BE2C (cell line): ENCODE measurements at regions not wholly inside any gene's neighbourhood (a gene's known extent, or its start where the extent isn't known, plus 50 kb on each side); places are given as distances from the start of the nearest gene placed in this dataset.

ENCODE experiments used
- DNase-seq: peaks from one replicate; pipeline ENCODE4 v3.0.0-alpha.2; 2020
- H3K27me3 ChIP-seq: fragments of 250-450 bp; sonication (Bioruptor Pico); 2 replicates; pipeline ENCODE4 v1.5.1; 2020; ENCODE audit warnings: mild to moderate bottlenecking
- H3K36me3 ChIP-seq: fragments of 250-450 bp; sonication (Bioruptor Pico); 2 replicates; pipeline ENCODE4 v1.5.1; 2020; ENCODE audit warnings: mild to moderate bottlenecking
- H3K4me1 ChIP-seq: fragments of 250-450 bp; sonication (Bioruptor Pico); 2 replicates; pipeline ENCODE4 v1.5.1; 2020
- H3K4me3 ChIP-seq: 2 replicates; pipeline ENCODE4 v1.5.1; 2011; ENCODE audit warnings: low read depth, low read length
- H3K9me3 ChIP-seq: fragments of 250-450 bp; sonication (Bioruptor Pico); 2 replicates; pipeline ENCODE4 v1.5.1; 2020
- TF ChIP-seq, protein P1 (sequence below): IDR thresholded peaks from 2 replicates; pipeline ENCODE4 v1.5.1; 2012; ENCODE audit warnings: mild to moderate bottlenecking, low read depth, low read length

DNA sequence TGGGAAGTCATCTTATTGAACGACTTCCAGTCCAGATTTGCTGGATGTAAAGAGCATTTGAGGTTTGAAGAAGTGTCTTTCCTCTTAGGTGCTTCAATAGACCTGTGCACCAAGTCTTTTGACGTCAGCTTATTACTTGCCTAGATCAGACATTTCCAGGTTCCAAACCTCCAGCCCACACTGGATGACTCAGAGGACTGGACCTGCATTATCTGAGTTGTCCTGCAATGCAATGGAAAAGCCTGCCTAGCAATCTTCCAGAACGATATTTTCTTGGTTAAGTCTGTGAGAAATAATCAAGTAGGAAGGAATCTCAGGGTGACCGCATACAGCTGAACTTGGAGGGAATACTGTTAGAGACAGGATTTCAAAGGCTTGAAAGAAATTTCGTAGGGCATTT, 147.2 kb upstream of the MOCS2 start:
- H3K9me3 ChIP-seq, result no peaks in the 10 kb centered on the region
- H3K4me1 ChIP-seq, result no peaks in the 10 kb centered on the region
- TF ChIP-seq, protein P1, sequence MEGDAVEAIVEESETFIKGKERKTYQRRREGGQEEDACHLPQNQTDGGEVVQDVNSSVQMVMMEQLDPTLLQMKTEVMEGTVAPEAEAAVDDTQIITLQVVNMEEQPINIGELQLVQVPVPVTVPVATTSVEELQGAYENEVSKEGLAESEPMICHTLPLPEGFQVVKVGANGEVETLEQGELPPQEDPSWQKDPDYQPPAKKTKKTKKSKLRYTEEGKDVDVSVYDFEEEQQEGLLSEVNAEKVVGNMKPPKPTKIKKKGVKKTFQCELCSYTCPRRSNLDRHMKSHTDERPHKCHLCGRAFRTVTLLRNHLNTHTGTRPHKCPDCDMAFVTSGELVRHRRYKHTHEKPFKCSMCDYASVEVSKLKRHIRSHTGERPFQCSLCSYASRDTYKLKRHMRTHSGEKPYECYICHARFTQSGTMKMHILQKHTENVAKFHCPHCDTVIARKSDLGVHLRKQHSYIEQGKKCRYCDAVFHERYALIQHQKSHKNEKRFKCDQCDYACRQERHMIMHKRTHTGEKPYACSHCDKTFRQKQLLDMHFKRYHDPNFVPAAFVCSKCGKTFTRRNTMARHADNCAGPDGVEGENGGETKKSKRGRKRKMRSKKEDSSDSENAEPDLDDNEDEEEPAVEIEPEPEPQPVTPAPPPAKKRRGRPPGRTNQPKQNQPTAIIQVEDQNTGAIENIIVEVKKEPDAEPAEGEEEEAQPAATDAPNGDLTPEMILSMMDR, result no peak
- DNase-seq, result no peak
- no peaks in the 10 kb centered on the region for H3K27me3 ChIP-seq
- no peak overlapping the region for H3K4me3 ChIP-seq
- no peaks in the 10 kb centered on the region for H3K36me3 ChIP-seq

GRCh38 chr5:53257806-53258373, 148.3 kb upstream of the MOCS2 start:
- H3K36me3 ChIP-seq, result no peaks in the 10 kb centered on the region

GRCh38 chr5:53259176-53259575, 149.6 kb upstream of the MOCS2 start:
- Histone ChIP-seq H3K4me3 (no peak overlapping the region), H3K4me1 (no peaks in the 10 kb centered on the region), H3K9me3 (no peaks in the 10 kb centered on the region), H3K36me3 (no peaks in the 10 kb centered on the region), H3K27me3 (no peaks in the 10 kb centered on the region)
- TF ChIP-seq, protein P1, result no peak
- DNase-seq, result no peak

More at GRCh38 chr5:53257806-53258373, 148.3 kb upstream of the MOCS2 start:
- TF ChIP-seq, protein P1, result no peak
- Histone ChIP-seq H3K4me3 (no peak overlapping the region), H3K27me3 (no peaks in the 10 kb centered on the region), H3K4me1 (no peaks in the 10 kb centered on the region), H3K9me3 (no peaks in the 10 kb centered on the region)
- DNase-seq, result no peak

GRCh38 chr5:53260446-53260845, 150.9 kb upstream of the MOCS2 start:
- Histone ChIP-seq H3K36me3 (no peaks in the 10 kb centered on the region), H3K9me3 (no peaks in the 10 kb centered on the region), H3K4me3 (no peak overlapping the region), H3K27me3 (no peaks in the 10 kb centered on the region), H3K4me1 (no peaks in the 10 kb centered on the region)
- TF ChIP-seq, protein P1, result no peak
- no peak for DNase-seq

- Histone ChIP-seq H3K36me3 (no peaks in the 10 kb centered on the region), H3K9me3 (no peaks in the 10 kb centered on the region), H3K27me3 (no peaks in the 10 kb centered on the region), H3K4me1 (no peaks in the 10 kb centered on the region), H3K4me3 (no peak overlapping the region)
- DNase-seq, result no peak
- TF ChIP-seq, protein P1, result no peak
Observed at GRCh38 chr5:53261245-53261644, 151.7 kb upstream of the MOCS2 start.

- Histone ChIP-seq H3K4me1 (no peaks in the 10 kb centered on the region), H3K9me3 (no peaks in the 10 kb centered on the region), H3K36me3 (no peaks in the 10 kb centered on the region), H3K4me3 (no peak overlapping the region), H3K27me3 (no peaks in the 10 kb centered on the region)
- TF ChIP-seq, protein P1, result peak; percentile 34; the same call in 1 of the 2 replicates
- peak; percentile 6 for DNase-seq
Observed at GRCh38 chr5:53262348-53262970, 152.9 kb upstream of the MOCS2 start.
